IMR-90 (cell line): ENCODE measurements at regions not wholly inside any gene's neighbourhood (a gene's known extent, or its start where the extent isn't known, plus 50 kb on each side); places are given as distances from the start of the nearest gene placed in this dataset.

ENCODE experiments used
- ATAC-seq: fragments of 200-7000 bp; cut with Tn5 transposase; 2 replicates; pipeline ENCODE4 v1.9.1; 2020; ENCODE audit warnings: low read depth, mild to moderate bottlenecking, moderate library complexity
- BruUV-seq: library from RNA; stranded (reverse); fragments of 400-500 nt; replicated peaks from 2 replicates; lab custom pipeline; 2021; lab: Mats Ljungman, UMichigan
- CTCF ChIA-PET: fragments of 300-600 bp; formaldehyde crosslinking; extraction: SDS; loops from one replicate; lab custom pipeline; 2021; ENCODE audit warnings: antibody characterized with exemption; lab: Yijun Ruan, JAX
- POLR2A ChIA-PET: fragments of 300-600 bp; sonication (Branson Sonifier 250); formaldehyde crosslinking; loops from one replicate; lab custom pipeline; 2022; ENCODE audit warnings: antibody characterized with exemption; ENCODE audit not compliant: unreplicated experiment; lab: Charles Lee
- DNase-seq: peaks from one replicate; pipeline ENCODE4 v3.0.0; 2013
- H2AFZ ChIP-seq: replicated peaks from 2 replicates; pipeline ENCODE3; 2013; ENCODE audit warnings: low read length, mild to moderate bottlenecking; ENCODE audit not compliant: poor library complexity
- H2AK5ac ChIP-seq: 2 replicates; pipeline ENCODE4 v1.6.1; 2013; ENCODE audit warnings: low read depth, low read length, inconsistent platforms
- H2AK9ac ChIP-seq: replicated peaks from 2 replicates; pipeline ENCODE3; 2013; ENCODE audit warnings: mild to moderate bottlenecking, low read depth, low read length, moderate library complexity; ENCODE audit not compliant: poor library complexity
- H2BK120ac ChIP-seq: 2 replicates; pipeline ENCODE4 v1.6.1; 2013; ENCODE audit warnings: low read depth, low read length, inconsistent platforms
- H2BK15ac ChIP-seq: 3 replicates; pipeline ENCODE4 v1.6.1; 2013; ENCODE audit warnings: low read depth, low read length, inconsistent platforms
- H2BK20ac ChIP-seq: 2 replicates; pipeline ENCODE4 v1.6.1; 2013; ENCODE audit warnings: low read depth, mild to moderate bottlenecking, inconsistent platforms, low read length, moderate library complexity
- H2BK5ac ChIP-seq: 2 replicates; pipeline ENCODE4 v1.6.1; 2013; ENCODE audit warnings: mild to moderate bottlenecking, low read depth, low read length, inconsistent platforms; ENCODE audit not compliant: poor library complexity, severe bottlenecking
- H3K14ac ChIP-seq: replicated peaks from 2 replicates; pipeline ENCODE4 v1.6.1; 2013; ENCODE audit warnings: low read depth, low read length, inconsistent platforms
- H3K18ac ChIP-seq: 2 replicates; pipeline ENCODE4 v1.6.1; 2013; ENCODE audit warnings: low read depth, low read length, control low read depth
- H3K23ac ChIP-seq: 2 replicates; pipeline ENCODE4 v1.6.1; 2013; ENCODE audit warnings: low read depth, low read length, inconsistent platforms
- H3K27ac ChIP-seq: 2 replicates; pipeline ENCODE4 v1.5.1; 2013; ENCODE audit warnings: mild to moderate bottlenecking, control low read depth, low read length; ENCODE audit not compliant: insufficient read depth
- H3K27me3 ChIP-seq: 2 replicates; pipeline ENCODE4 v1.6.1; 2013; ENCODE audit warnings: low read length; ENCODE audit not compliant: control insufficient read depth, insufficient read depth
- H3K36me3 ChIP-seq: 2 replicates; pipeline ENCODE4 v1.6.1; 2013; ENCODE audit warnings: low read length, mixed read lengths; ENCODE audit not compliant: control insufficient read depth, insufficient read depth
- H3K4ac ChIP-seq: 2 replicates; pipeline ENCODE4 v1.6.1; 2013; ENCODE audit warnings: low read depth, low read length, inconsistent platforms
- H3K4me1 ChIP-seq: 2 replicates; pipeline ENCODE4 v1.6.1; 2013; ENCODE audit warnings: low read length, mixed read lengths; ENCODE audit not compliant: control insufficient read depth, insufficient read depth
- H3K4me2 ChIP-seq: 2 replicates; pipeline ENCODE4 v1.6.1; 2013; ENCODE audit warnings: low read depth, mild to moderate bottlenecking, control low read depth, low read length, moderate library complexity
- H3K4me3 ChIP-seq: 2 replicates; pipeline ENCODE4 v1.5.1; 2013; ENCODE audit warnings: low read depth, mild to moderate bottlenecking, control low read depth, low read length, moderate library complexity; ENCODE audit not compliant: insufficient read depth
- H3K56ac ChIP-seq: 2 replicates; pipeline ENCODE4 v1.6.1; 2013; ENCODE audit warnings: low read length, inconsistent platforms; ENCODE audit not compliant: insufficient read depth; ENCODE audit errors: extremely low read depth
- H3K79me1 ChIP-seq, 2 experiments: 2 replicates each; pipeline ENCODE4 v1.6.1; 2013; ENCODE audit warnings: low read length in 2 of 2, inconsistent platforms in 1 of 2, low read depth in 1 of 2
- H3K9ac ChIP-seq: 2 replicates; pipeline ENCODE4 v1.6.1; 2013; ENCODE audit warnings: low read depth, low read length, control low read depth
- H3K9me1 ChIP-seq: 2 replicates; pipeline ENCODE4 v1.6.1; 2013; ENCODE audit warnings: low read length, inconsistent platforms; ENCODE audit not compliant: insufficient read depth
- H3K9me3 ChIP-seq: 2 replicates; pipeline ENCODE4 v1.6.1; 2013; ENCODE audit warnings: low read length; ENCODE audit not compliant: control insufficient read depth, insufficient read depth
- H4K20me1 ChIP-seq: 2 replicates; pipeline ENCODE4 v1.6.1; 2013; ENCODE audit warnings: low read length, inconsistent platforms; ENCODE audit not compliant: insufficient read depth
- H4K5ac ChIP-seq: 2 replicates; pipeline ENCODE4 v1.6.1; 2013; ENCODE audit warnings: mild to moderate bottlenecking, low read depth, low read length, control low read depth
- H4K8ac ChIP-seq, 2 experiments: 2 replicates each; pipeline ENCODE4 v1.6.1; 2013; ENCODE audit warnings: low read depth in 2 of 2, low read length in 2 of 2, control low read depth in 1 of 2, inconsistent platforms in 1 of 2
- H4K91ac ChIP-seq: 2 replicates; pipeline ENCODE4 v1.6.1; 2013; ENCODE audit warnings: low read depth, low read length, inconsistent platforms; ENCODE audit not compliant: insufficient read depth
- FOS ChIP-seq: fragments of 150-350 bp; IDR thresholded peaks from 2 replicates; pipeline ENCODE4 v1.6.1; 2016; ENCODE audit warnings: low read depth, low read length
- MAZ ChIP-seq: IDR thresholded peaks from 2 replicates; pipeline ENCODE4 v1.6.1; 2012; ENCODE audit warnings: low read depth, mild to moderate bottlenecking, low read length, improper control_type of control experiment, moderate library complexity, borderline replicate concordance
- RCOR1 ChIP-seq: IDR thresholded peaks from 2 replicates; pipeline ENCODE4 v1.6.1; 2012; ENCODE audit warnings: mild to moderate bottlenecking, low read length, improper control_type of control experiment; ENCODE audit not compliant: insufficient replicate concordance
- SMC3 ChIP-seq: fragments of 150-350 bp; IDR thresholded peaks from 2 replicates; pipeline ENCODE4 v1.6.1; 2016; ENCODE audit warnings: low read depth, mild to moderate bottlenecking, antibody characterized with exemption, low read length, moderate library complexity
- WGBS, 2 experiments: methylation state at CpG; one replicate each; pipeline versions ENCODE4 v1.1.5 to v1.1.7; 2013; ENCODE audit warnings: missing lambda C conversion rate in 2 of 2; ENCODE audit not compliant: insufficient read length in 1 of 2; ENCODE audit errors: extremely low coverage in 2 of 2; 5-methylcytosine and 5-hydroxymethylcytosine counted together
- dilution Hi-C: fragments of 300-500 bp; cut with HindIII; formaldehyde crosslinking; loops from one replicate; pipeline ENCODE4 v1.14.3; 2018; ENCODE audit warnings: low sequenced_read_pairs; ENCODE audit not compliant: unreplicated experiment
- in situ Hi-C: fragments of 300-500 bp; cut with MboI; formaldehyde crosslinking; loops from 3 replicates; pipeline ENCODE4 v1.14.3; 2019; ENCODE audit warnings: low sequenced_read_pairs, inconsistent platforms, mixed read lengths
- intact Hi-C: fragments of 100-400 bp; cut with micrococcal nuclease; formaldehyde crosslinking; loops from 2 replicates; pipeline ENCODE4 v1.10.0; 2022

- H2BK20ac ChIP-seq = no peak overlapping the region
- peaks cover 2% of the 10 kb centered on the region; the same call in 1 of the 2 replicates for H3K9me3 ChIP-seq
- H3K4me1 ChIP-seq = no peaks in the 10 kb centered on the region
- no peak for DNase-seq
- no peak for TF ChIP-seq SMC3
- TF ChIP-seq RCOR1 = no peak
- no peak for TF ChIP-seq FOS
- no peak for TF ChIP-seq MAZ
- no peaks in the 10 kb centered on the region for H3K36me3 ChIP-seq
- no peak overlapping the region for H3K56ac ChIP-seq
- no peak overlapping the region for H4K5ac ChIP-seq
- H2BK15ac ChIP-seq = no peak overlapping the region
- intact Hi-C loops (no loop called here), dilution Hi-C loops (no loop called here), in situ Hi-C loops (no loop called here)
- no peaks in the 10 kb centered on the region for H4K20me1 ChIP-seq
- BruUV-seq = no TSS peak
- H3K23ac ChIP-seq = no peak overlapping the region
- CTCF ChIA-PET = no interaction called here
- H3K4ac ChIP-seq = no peak overlapping the region
- no peaks in the 10 kb centered on the region for H3K79me1 ChIP-seq
- H4K8ac ChIP-seq = no peak overlapping the region
- no peak overlapping the region for H2AK9ac ChIP-seq
- no peak for ATAC-seq
- H2AFZ ChIP-seq = no peak overlapping the region
- H3K14ac ChIP-seq = no peak overlapping the region
- no peak overlapping the region for H3K4me3 ChIP-seq
- no peak overlapping the region for H2AK5ac ChIP-seq
- no peak overlapping the region for H2BK5ac ChIP-seq
- WGBS, 2 experiments = no CpG with 5 or more reads among the region's 1 CpG
- H3K27me3 ChIP-seq = no peaks in the 10 kb centered on the region
- H3K27ac ChIP-seq = no peak overlapping the region
- H3K18ac ChIP-seq = no peak overlapping the region
- H4K91ac ChIP-seq = no peak overlapping the region
- no peak overlapping the region for H3K9ac ChIP-seq
- POLR2A ChIA-PET = no interaction called here
- no peaks in the 10 kb centered on the region for H3K9me1 ChIP-seq
- H3K4me2 ChIP-seq = no peak overlapping the region
- H2BK120ac ChIP-seq = no peak overlapping the region
Measured at GRCh38 chr10:117927332-117927731, 119.4 kb downstream of the RAB11FIP2 start.
